Pons (tissue), 1 donor: ENCODE measurements at regions not wholly inside any gene's neighbourhood (a gene's known extent, or its start where the extent isn't known, plus 50 kb on each side); places are given as distances from the start of the nearest gene placed in this dataset.

Experiments used
- DNase-seq: peaks from one replicate; pipeline ENCODE4 v3.0.0-alpha.2; 2016; ENCODE audit warnings: low spot score

DNA sequence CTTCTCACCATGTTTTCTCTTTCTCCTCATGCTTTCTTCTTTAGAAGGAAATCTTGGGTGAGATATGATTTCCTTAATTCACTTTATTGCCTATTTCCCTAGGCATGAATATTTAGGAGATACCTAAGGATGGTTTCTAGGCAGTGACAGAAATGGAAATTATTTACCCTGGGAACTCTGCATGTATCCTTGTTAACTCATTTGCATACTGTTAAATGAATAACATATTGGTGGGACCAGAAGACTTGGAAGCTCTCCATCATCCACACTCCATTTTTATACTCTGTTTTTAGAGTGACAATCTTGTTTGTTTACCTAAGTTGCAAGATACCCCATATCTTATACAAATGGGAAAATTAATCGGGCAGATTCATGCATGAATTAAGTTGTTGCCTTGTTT is 285.7 kb downstream of the RNF144B start:
- no peak for DNase-seq

DNA sequence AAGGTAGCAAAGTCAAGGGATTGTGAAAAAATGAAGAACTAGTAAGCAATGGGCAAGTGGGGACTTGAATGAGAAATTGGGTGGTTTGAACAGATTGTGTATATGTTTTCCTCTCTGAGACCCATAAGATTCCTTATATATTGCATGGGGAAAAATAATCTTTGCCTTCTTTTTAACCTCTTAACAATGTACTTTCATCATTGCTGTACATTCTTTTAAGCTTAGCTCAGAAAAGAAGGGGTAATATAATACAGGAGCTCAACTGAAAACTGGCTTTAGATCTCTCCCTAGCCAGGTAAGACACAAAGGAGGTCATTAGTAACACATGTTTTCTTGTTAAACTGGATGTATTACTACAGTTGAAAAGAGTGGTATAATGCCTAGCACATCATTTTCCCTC is 287.2 kb downstream of the RNF144B start:
- no peak for DNase-seq

DNA sequence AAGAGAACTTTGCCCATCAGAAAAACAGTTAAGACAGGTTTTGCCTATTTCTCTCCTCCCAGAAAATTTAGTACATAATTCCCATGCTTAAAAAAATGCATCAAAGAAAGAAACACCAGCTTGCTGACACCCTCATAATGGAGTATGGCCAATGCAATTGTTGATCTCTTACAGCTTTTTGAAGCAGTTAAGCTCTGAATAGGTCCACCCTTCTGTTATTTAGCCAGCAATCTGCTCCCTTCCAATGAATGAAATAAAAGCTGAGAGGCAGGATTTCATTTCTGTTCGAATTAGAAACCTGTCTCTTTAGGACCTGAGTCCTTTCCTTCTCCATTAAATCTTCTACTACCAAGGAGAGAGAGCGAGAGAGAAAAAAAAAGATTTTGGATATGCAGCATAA is 288.7 kb downstream of the RNF144B start:
- no peak for DNase-seq

DNA sequence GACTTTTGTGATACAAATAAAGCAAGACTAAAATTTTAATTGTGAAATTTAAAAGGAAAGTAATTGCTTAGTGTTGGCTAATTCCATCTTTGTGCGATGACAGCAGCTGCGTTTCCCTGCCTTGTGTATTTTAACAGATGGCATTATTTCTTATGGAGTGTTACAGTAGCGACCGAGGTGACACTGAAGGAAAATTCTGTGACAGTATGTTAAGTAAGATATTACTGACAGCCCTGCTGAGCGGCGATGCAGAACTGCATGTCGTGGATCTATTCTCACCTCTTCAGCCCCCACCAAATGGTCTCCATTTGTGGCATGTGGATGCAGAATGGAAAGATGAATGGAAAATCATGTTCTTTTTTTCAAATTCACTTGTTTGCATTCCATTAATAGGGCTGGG is 289.4 kb downstream of the RNF144B start:
- DNase-seq: no peak

- no peak for DNase-seq
Measured at GRCh38 chr6:18680842-18681241, 293.7 kb downstream of the RNF144B start.

DNA sequence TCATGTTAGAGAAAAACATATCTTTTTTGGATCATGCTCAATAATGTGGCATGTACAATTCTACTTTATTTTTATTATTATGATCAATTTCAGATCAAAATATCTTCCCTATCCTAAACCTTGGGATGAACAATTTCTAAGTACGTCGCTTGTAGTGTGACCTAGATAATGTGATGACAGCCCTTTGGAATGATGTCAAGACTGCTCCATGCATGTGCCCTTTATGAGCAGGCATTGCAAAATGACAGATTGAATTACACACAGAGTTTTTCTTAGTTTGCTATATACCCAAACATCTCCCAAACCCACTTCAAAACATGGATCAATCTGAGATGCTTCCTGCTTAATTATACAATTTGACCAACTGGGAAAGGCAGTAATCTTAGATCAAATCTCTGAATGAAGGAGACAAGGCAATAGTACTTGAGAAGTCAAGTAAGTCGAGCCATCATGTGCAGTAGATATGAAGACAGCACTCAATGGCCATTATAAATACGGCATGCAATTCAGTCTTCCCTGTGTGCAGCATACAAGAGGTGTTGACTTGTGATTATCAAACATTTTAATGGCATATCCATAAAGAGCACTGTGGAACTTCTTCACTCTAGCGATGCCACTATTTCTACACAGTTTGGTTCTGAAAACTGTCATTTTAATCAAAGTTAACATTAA is 294.8 kb downstream of the RNF144B start:
- DNase-seq: no peak

- no peak for DNase-seq
Measured at GRCh38 chr6:18684343-18684742, 297.2 kb downstream of the RNF144B start.

- no peak for DNase-seq
Measured at GRCh38 chr6:18692929-18693685, 306.0 kb downstream of the RNF144B start.

- DNase-seq: no peak
Measured at GRCh38 chr6:18693881-18694280, 306.7 kb downstream of the RNF144B start.

GRCh38 chr6:18703546-18703945 is 316.4 kb downstream of the RNF144B start:
- no peak for DNase-seq

DNA sequence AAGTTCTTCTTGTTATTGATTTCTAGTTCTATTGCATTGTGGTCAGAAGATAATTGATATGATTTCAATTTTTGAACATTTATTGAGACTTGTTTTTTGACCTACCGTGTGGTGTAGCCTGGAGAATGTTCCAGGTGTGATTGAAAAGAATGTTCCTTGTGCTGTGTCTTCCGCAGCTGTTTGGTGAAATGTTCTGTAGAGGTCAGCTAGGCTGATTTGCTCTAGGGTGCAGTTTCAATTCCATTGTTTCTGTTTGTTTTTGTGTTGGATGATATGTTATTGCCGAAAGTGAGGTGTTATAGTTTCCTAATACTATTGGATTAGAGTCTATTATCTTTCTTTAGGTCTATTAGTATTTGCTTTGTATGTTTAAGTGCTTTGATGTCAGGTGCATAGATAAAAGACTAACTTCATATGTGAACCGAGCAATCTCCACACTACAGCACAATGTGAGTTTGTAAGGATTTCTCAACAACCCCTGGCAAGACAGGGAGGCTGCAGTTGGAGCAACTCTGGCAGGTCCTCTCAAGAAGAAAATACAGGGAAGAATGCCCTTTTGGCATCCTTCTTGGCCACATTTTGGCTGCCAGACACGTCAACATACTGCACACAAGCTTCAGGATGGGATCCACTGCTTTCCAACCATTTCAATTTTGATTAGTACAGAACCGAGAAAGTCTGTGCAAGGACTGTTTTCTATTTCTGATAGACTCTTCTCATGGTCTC is 320.7 kb downstream of the RNF144B start:
- DNase-seq: no peak

- DNase-seq: no peak
Measured at GRCh38 chr6:18712595-18712994, 325.4 kb downstream of the RNF144B start.

GRCh38 chr6:18720075-18720474 is 332.9 kb downstream of the RNF144B start:
- DNase-seq: no peak

- DNase-seq: no peak
Measured at GRCh38 chr6:18724056-18724455, 336.9 kb downstream of the RNF144B start.

DNA sequence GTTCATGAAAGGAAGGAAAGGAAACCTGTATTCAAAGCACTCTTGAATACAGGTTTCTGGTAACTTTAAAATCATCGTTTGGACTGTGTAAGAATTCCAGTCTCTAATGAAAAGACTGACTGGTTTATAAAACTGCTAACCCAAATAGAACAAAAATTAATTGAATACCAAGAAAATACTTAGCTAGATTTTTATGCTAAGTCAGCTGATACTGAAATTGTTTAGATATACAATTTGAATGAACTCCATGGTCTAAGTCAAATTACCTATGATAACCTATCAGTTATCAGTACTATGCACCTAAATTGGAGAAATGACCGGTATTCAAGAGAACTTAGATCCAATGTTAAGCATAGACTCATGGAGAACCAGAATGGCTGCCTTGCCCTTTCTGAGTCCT is 338.3 kb downstream of the RNF144B start:
- DNase-seq: no peak

- no peak for DNase-seq
Measured at GRCh38 chr6:18733921-18734550, 346.9 kb downstream of the RNF144B start.

GRCh38 chr6:18741741-18742140 is 354.6 kb downstream of the RNF144B start:
- DNase-seq: no peak

GRCh38 chr6:18742406-18742805 is 355.3 kb downstream of the RNF144B start:
- no peak for DNase-seq

DNA sequence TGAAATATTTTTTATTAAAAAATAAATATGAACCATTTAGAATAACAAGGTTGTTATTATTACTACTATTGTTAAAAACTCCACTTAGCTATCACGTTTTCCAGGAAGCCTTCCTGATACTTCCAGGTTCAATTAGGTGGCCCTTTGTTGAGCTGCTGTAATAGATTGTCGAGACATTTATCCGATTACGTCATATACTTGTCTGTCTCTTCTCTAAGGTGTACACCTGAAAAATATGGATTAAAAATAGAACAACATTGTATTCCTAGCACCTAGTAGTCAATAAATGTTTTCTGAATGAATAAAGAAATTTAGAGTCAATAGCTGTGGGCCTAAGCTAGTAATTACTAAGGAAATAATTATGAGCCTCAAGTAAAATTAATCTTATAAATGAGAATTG is 359.6 kb downstream of the RNF144B start:
- DNase-seq: no peak

- no peak for DNase-seq
Measured at GRCh38 chr6:18748314-18748713, 361.2 kb downstream of the RNF144B start.

GRCh38 chr6:18752278-18753068 is 365.3 kb downstream of the RNF144B start:
- no peak for DNase-seq

- DNase-seq: no peak
Measured at GRCh38 chr6:18753076-18753475, 365.9 kb downstream of the RNF144B start.
